ENCODE measurements at regions not wholly inside any gene's neighbourhood (a gene's known extent, or its start where the extent isn't known, plus 50 kb on each side); places are given as distances from the start of the nearest gene placed in this dataset.
"Not testable (repeated sequence)": the region's sequence is repeated elsewhere in the genome, so short reads cannot be mapped to it uniquely, and the experiment has no call there.

- DNase-seq (ENCODE audit: low spot score), result no peak
These were observed 55.5 kb downstream of the TPBG start for GRCh38 chr6:82419132-82419581.

- no peak for DNase-seq (ENCODE audit: low spot score)
These were observed 56.2 kb downstream of the TPBG start for GRCh38 chr6:82419859-82420258.

DNA sequence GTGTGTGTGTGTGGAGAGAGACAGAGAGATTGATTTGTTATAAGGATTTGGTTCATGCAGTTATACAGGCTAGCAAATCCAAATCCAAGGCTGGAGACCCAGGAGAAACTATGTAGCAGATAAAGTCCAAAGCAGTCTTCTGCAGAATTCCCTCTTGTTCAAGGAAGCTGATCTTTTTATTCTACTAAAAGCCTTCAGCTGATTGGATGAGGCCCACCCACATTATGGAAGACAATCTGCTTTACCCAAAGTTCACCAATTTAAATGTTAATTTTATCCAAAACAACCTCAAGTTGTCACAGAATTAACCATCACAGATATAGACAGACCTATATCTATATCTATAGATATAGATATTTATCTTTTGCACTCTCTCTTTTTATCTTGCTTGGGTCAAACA is 67.0 kb downstream of the TPBG start:
- DNase-seq (ENCODE audit: low spot score), result no peak

- no peak for DNase-seq (ENCODE audit: low spot score)
These were observed 73.1 kb downstream of the TPBG start for GRCh38 chr6:82436740-82437139.

DNA sequence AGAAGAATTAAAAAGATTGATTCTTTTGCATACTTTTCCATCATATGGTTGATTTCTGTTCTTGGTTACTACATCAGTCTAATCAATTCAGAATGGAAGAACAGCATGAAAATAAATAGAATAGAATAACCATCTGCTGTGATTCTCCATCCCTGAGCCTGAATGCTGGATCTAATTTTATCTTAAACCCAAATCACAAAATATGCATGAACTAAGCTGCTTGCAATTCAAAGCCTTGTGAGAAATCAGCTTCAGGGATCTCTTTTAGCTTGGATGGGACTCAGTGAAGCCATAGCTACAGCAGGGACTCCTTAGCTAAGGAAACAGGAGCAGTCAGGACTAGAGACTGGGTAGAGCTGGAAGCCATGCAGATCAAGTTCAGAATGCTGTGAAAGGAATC is 74.1 kb downstream of the TPBG start:
- DNase-seq (ENCODE audit: low spot score), result no peak

- no peak for DNase-seq (ENCODE audit: low spot score)
These were observed 77.6 kb downstream of the TPBG start for GRCh38 chr6:82441047-82441855.

GRCh38 chr6:82442061-82442719 is 78.6 kb downstream of the TPBG start:
- DNase-seq (ENCODE audit: low spot score), result no peak

- no peak for DNase-seq (ENCODE audit: low spot score)
These were observed 94.5 kb downstream of the TPBG start for GRCh38 chr6:82458147-82458546.

- no peak for DNase-seq (ENCODE audit: low spot score)
These were observed 95.1 kb downstream of the TPBG start for GRCh38 chr6:82458705-82459104.

DNA sequence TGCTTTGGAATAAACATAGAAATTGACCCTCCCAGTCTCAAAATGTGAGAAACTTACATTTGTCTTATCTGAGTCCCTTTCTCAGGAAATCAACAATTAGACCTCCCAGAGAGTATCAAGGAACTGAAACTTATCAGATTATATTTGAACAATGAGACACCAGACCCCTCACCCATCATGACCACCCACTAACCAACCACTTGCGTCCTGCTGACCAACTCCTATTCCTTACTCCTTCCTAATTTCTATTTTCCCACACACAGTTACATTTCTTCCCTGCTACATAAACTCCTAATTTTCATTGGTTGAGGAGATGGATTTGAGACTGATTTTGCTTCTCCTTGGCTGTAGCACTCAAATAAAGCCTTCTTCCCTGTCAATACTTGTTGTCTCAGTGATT is 97.9 kb downstream of the TPBG start:
- no peak for DNase-seq (ENCODE audit: low spot score)

GRCh38 chr6:82467338-82467737 is 103.7 kb downstream of the TPBG start:
- no peak for DNase-seq (ENCODE audit: low spot score)

DNA sequence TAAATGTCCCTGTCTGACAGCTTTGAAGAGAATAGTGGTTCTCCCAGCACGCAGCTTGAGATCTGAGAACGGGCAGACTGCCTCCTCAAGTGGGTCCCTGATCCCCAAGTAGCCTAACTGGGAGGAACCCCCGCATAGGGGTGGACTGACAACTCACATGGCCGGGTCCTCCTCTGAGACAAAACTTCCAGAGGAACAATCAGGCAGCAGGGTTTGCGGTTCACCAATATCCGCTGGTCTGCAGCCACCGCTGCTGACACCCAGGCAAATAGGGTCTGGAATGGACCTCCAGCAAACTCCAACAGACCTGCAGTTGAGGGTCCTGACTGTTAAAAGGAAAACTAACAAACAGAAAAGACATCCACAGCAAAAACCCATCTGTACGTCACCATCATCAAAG is 106.5 kb downstream of the TPBG start:
- DNase-seq (ENCODE audit: low spot score), result not testable (repeated sequence)

- not testable (repeated sequence) for DNase-seq (ENCODE audit: low spot score)
These were observed 111.5 kb downstream of the TPBG start for GRCh38 chr6:82475106-82475505.

GRCh38 chr6:82484001-82484400 is 120.4 kb downstream of the TPBG start:
- DNase-seq (ENCODE audit: low spot score), result no peak

- DNase-seq (ENCODE audit: low spot score), result no peak
These were observed 121.4 kb downstream of the TPBG start for GRCh38 chr6:82484737-82485626.

GRCh38 chr6:82487895-82488294 is 124.3 kb downstream of the TPBG start:
- DNase-seq (ENCODE audit: low spot score), result no peak

DNA sequence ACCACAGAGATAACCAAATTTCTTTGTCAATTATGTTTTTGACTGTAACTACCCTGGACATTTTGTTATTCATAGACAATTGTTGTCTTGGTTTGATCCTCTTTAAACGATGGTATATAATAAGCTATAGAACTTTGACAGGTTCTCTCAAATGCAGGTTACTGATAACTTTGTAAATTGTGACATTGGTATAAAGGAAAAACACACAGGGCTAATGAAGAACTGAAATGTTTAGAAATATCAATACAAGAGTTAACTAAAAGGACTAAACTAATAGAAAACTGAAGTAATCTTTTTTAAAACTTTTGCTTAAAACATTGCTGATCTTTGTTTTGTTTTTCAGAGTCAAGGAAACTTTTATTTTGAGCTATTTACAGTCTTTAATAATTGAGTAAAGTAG is 124.8 kb downstream of the TPBG start:
- no peak for DNase-seq (ENCODE audit: low spot score)

GRCh38 chr6:82492134-82492533 is 128.5 kb downstream of the TPBG start:
- no peak for DNase-seq (ENCODE audit: low spot score)

- no peak for DNase-seq (ENCODE audit: low spot score)
These were observed 129.8 kb downstream of the TPBG start for GRCh38 chr6:82493467-82493866.

- DNase-seq (ENCODE audit: low spot score), result no peak
These were observed 130.8 kb downstream of the TPBG start for GRCh38 chr6:82494367-82494766.

DNA sequence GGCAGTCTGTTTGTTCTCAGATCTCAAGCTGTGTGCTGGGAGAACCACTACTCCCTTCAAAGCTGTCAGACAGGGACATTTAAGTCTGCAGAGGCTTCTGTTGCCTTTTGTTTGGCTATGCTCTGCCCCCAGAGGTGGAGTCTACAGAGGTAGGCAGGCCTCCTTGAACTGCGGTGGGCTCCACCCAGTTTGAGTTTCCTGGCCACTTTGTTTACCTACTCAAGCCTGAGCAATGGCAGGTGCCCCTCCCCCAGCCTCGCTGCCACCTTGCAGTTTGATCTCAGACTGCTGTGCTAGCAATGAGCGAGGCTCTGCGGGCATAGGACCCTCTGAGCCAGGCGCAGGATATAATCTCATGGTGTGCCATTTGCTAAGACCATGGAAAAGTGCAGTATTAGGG is 138.3 kb downstream of the TPBG start:
- DNase-seq (ENCODE audit: low spot score), result not testable (repeated sequence)

DNA sequence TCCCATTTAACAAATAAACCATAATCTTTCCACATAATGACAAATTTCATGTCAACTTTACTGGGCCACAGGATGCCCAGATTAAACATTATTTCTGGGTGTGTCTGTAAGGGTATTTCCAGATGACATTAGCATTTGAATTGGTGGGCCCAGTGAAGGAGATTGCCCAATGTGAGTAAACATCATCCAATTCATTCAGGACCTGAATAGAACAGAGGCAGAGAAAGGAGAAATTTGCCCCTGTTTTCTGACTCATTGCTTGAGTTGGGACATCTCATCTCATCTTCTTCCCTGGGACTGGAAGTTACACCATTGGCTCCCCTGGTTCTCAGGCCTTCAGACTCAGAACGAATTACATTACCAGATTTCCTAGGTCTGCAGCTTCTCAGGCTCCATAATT is 142.9 kb downstream of the TPBG start:
- DNase-seq (ENCODE audit: low spot score), result no peak

DNA sequence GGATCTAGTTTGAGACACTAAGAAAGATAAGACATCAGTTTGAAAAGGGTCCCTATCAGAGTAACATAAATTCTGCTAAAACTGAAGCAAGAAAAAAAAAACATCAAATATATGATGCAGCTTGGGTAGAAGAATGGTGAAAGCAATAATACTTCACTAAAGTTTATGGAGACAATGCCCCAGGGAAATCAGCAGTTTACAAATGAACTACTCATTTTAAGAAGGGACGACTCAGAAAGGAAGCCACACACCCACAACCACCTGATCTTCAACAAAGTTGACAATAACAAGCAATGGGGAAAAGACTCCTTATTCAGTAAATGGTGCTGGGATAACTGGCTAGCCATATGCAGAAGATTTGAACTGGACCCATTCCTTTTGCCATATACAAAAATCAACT is 143.5 kb downstream of the TPBG start:
- DNase-seq (ENCODE audit: low spot score), result no peak
